Caco-2 (cell line): ENCODE measurements at regions not wholly inside any gene's neighbourhood (a gene's known extent, or its start where the extent isn't known, plus 50 kb on each side); places are given as distances from the start of the nearest gene placed in this dataset.

Experiments used
- BruUV-seq: library from RNA; stranded (reverse); fragments of 400-500 nt; replicated peaks from 2 replicates; lab custom pipeline; 2021; lab: Mats Ljungman, UMichigan
- CTCF ChIA-PET: fragments of 300-600 bp; sonication (Branson Sonifier 250); formaldehyde crosslinking; loops from one replicate; lab custom pipeline; 2022; ENCODE audit warnings: antibody characterized with exemption; lab: Charles Lee
- POLR2A ChIA-PET: fragments of 300-600 bp; sonication (Branson Sonifier 250); formaldehyde crosslinking; loops from one replicate; lab custom pipeline; 2022; ENCODE audit warnings: antibody characterized with exemption; lab: Charles Lee
- DNase-seq, 2 experiments: peaks; one replicate each; pipeline versions ENCODE4 v3.0.0 to v3.0.0-alpha.2; 2020 to 2022
- H3K27me3 ChIP-seq: replicated peaks from 2 replicates; pipeline ENCODE4 v1.6.0; 2011; ENCODE audit warnings: low read length; ENCODE audit not compliant: control insufficient read depth, insufficient read depth
- H3K36me3 ChIP-seq: 2 replicates; pipeline ENCODE4 v1.5.1; 2011; ENCODE audit warnings: low read length; ENCODE audit not compliant: control insufficient read depth, insufficient read depth
- H3K4me1 ChIP-seq: fragments of 250-450 bp; sonication (Bioruptor Pico); 2 replicates; pipeline ENCODE4 v1.5.1; 2020; ENCODE audit warnings: mild to moderate bottlenecking
- H3K4me3 ChIP-seq: 2 replicates; pipeline ENCODE4 v1.5.1; 2011; ENCODE audit warnings: low read depth, mild to moderate bottlenecking, control low read depth, low read length
- H3K9me3 ChIP-seq: fragments of 250-450 bp; sonication (Bioruptor Pico); 2 replicates; pipeline ENCODE4 v1.5.1; 2020; ENCODE audit warnings: mild to moderate bottlenecking, moderate library complexity
- H3K27ac Mint-ChIP-seq: one replicate; pipeline ENCODE4 v1.8.0; 2022; ENCODE audit warnings: mixed read lengths; ENCODE audit not compliant: unreplicated experiment
- H3K27me3 Mint-ChIP-seq: one replicate; pipeline ENCODE4 v1.8.0; 2022; ENCODE audit warnings: mixed read lengths; ENCODE audit not compliant: insufficient read depth, unreplicated experiment
- H3K36me3 Mint-ChIP-seq: one replicate; pipeline ENCODE4 v1.8.0; 2022; ENCODE audit warnings: mild to moderate bottlenecking, mixed read lengths; ENCODE audit not compliant: insufficient read depth, unreplicated experiment
- H3K4me1 Mint-ChIP-seq: one replicate; pipeline ENCODE4 v1.8.0; 2022; ENCODE audit warnings: low read depth, mixed read lengths; ENCODE audit not compliant: unreplicated experiment
- H3K4me3 Mint-ChIP-seq: one replicate; pipeline ENCODE4 v1.8.0; 2022; ENCODE audit warnings: mild to moderate bottlenecking, moderate library complexity, mixed read lengths; ENCODE audit not compliant: unreplicated experiment
- H3K9me3 Mint-ChIP-seq: one replicate; pipeline ENCODE4 v1.8.0; 2022; ENCODE audit warnings: mixed read lengths; ENCODE audit not compliant: unreplicated experiment
- CTCF ChIP-seq, 2 experiments: fragments of 200-600 bp in 1 of 2; IDR thresholded peaks; 1 replicate in 1 of 2; 2 replicates in 1 of 2; pipeline versions ENCODE4 v1.5.1 to v1.8.0; 2011 to 2022; ENCODE audit warnings: antibody characterized with exemption in 1 of 2, control low read depth in 1 of 2, inconsistent platforms in 1 of 2, low read depth in 1 of 2, low read length in 1 of 2, mild to moderate bottlenecking in 1 of 2, moderate library complexity in 1 of 2; ENCODE audit not compliant: insufficient read depth in 1 of 2, severe bottlenecking in 1 of 2, unreplicated experiment in 1 of 2
- intact Hi-C: fragments of 100-400 bp; cut with micrococcal nuclease; formaldehyde crosslinking; loops from one replicate; pipeline ENCODE4 v1.10.0; 2022; ENCODE audit not compliant: unreplicated experiment

- ChIA-PET POLR2A (no interaction called here), CTCF (no interaction called here)
- no peaks in the 10 kb centered on the region for H3K9me3 ChIP-seq
- no peak overlapping the region for H3K27ac Mint-ChIP-seq
- no peak for DNase-seq
- no peaks in the 10 kb centered on the region for H3K4me1 ChIP-seq
- H3K9me3 Mint-ChIP-seq: peaks cover 20% of the 10 kb centered on the region
- intact Hi-C loops: no loop called here
- H3K4me3 Mint-ChIP-seq: no peak overlapping the region
- no TSS peak for BruUV-seq
- H3K27me3 Mint-ChIP-seq: no peaks in the 10 kb centered on the region
- H3K36me3 ChIP-seq: no peaks in the 10 kb centered on the region
- no peak overlapping the region for H3K4me3 ChIP-seq
- no peaks in the 10 kb centered on the region for H3K4me1 Mint-ChIP-seq
- H3K36me3 Mint-ChIP-seq: no peaks in the 10 kb centered on the region
- H3K27me3 ChIP-seq: no peaks in the 10 kb centered on the region
- no peak for TF ChIP-seq CTCF (IDR thresholded peaks at IDR 0.05; ENCODE audit: insufficient read depth in 1 of 2, low read depth in 1 of 2, low read length in 1 of 2, severe bottlenecking in 1 of 2, unreplicated experiment in 1 of 2)
These were observed 697.0 kb upstream of the POU3F2 start for GRCh38 chr6:98137391-98137790.

- intact Hi-C loops: no loop called here
- CTCF ChIA-PET: no interaction called here
- Mint-ChIP-seq H3K27me3 (no peaks in the 10 kb centered on the region), H3K27ac (no peak overlapping the region), H3K9me3 (peaks cover 37% of the 10 kb centered on the region), H3K4me1 (no peaks in the 10 kb centered on the region), H3K36me3 (no peaks in the 10 kb centered on the region), H3K4me3 (no peak overlapping the region)
- Histone ChIP-seq H3K27me3 (no peaks in the 10 kb centered on the region), H3K36me3 (no peaks in the 10 kb centered on the region), H3K4me3 (no peak overlapping the region), H3K9me3 (no peaks in the 10 kb centered on the region), H3K4me1 (no peaks in the 10 kb centered on the region)
- no TSS peak for BruUV-seq
- no peak for DNase-seq
- no peak for TF ChIP-seq CTCF (IDR thresholded peaks at IDR 0.05; ENCODE audit: insufficient read depth in 1 of 2, low read depth in 1 of 2, low read length in 1 of 2, severe bottlenecking in 1 of 2, unreplicated experiment in 1 of 2)
- POLR2A ChIA-PET: no interaction called here
These were observed 691.5 kb upstream of the POU3F2 start for GRCh38 chr6:98142839-98143238.

GRCh38 chr6:98146656-98147055 lies 687.7 kb upstream of the POU3F2 start:
- no TSS peak for BruUV-seq
- H3K9me3 Mint-ChIP-seq: peaks cover 24% of the 10 kb centered on the region
- no peak for TF ChIP-seq CTCF (IDR thresholded peaks at IDR 0.05; ENCODE audit: insufficient read depth in 1 of 2, low read depth in 1 of 2, low read length in 1 of 2, severe bottlenecking in 1 of 2, unreplicated experiment in 1 of 2)
- Histone ChIP-seq H3K27me3 (no peaks in the 10 kb centered on the region), H3K9me3 (no peaks in the 10 kb centered on the region), H3K36me3 (no peaks in the 10 kb centered on the region), H3K4me3 (no peak overlapping the region), H3K4me1 (no peaks in the 10 kb centered on the region)
- H3K36me3 Mint-ChIP-seq: no peaks in the 10 kb centered on the region
- ChIA-PET CTCF (no interaction called here), POLR2A (no interaction called here)
- H3K27ac Mint-ChIP-seq: no peak overlapping the region
- no peak overlapping the region for H3K4me3 Mint-ChIP-seq
- H3K27me3 Mint-ChIP-seq: no peaks in the 10 kb centered on the region
- DNase-seq: no peak
- H3K4me1 Mint-ChIP-seq: no peaks in the 10 kb centered on the region
- intact Hi-C loops: no loop called here
